NB4 (cell line): ENCODE measurements at regions not wholly inside any gene's neighbourhood (a gene's known extent, or its start where the extent isn't known, plus 50 kb on each side); places are given as distances from the start of the nearest gene placed in this dataset.

ENCODE experiments used
- DNase-seq: peaks from one replicate; pipeline ENCODE4 v3.0.0; 2010; ENCODE audit warnings: low read depth
- H3K4me3 ChIP-seq: one replicate; pipeline ENCODE4 v1.5.1; 2011; ENCODE audit warnings: mild to moderate bottlenecking, low read depth, low read length, moderate library complexity
- MAX ChIP-seq: IDR thresholded peaks from 2 replicates; pipeline ENCODE4 v1.6.1; 2011; ENCODE audit warnings: low read depth, low read length
- MYC ChIP-seq: IDR thresholded peaks from 2 replicates; pipeline ENCODE4 v1.6.1; 2011; ENCODE audit warnings: low read depth, low read length
- POLR2A ChIP-seq: IDR thresholded peaks from 2 replicates; pipeline ENCODE4 v1.6.1; 2011; ENCODE audit warnings: mild to moderate bottlenecking; ENCODE audit not compliant: insufficient read length; ENCODE audit errors: extremely low read depth
- TF ChIP-seq, protein P1 (sequence below): IDR thresholded peaks from one replicate; pipeline ENCODE4 v1.5.1; 2012; ENCODE audit warnings: low read depth, low read length

GRCh38 chr14:101049511-101049910 lies 146.0 kb upstream of the RTL1 start:
- DNase-seq = no peak
- no peak overlapping the region for H3K4me3 ChIP-seq
- TF ChIP-seq, protein P1, sequence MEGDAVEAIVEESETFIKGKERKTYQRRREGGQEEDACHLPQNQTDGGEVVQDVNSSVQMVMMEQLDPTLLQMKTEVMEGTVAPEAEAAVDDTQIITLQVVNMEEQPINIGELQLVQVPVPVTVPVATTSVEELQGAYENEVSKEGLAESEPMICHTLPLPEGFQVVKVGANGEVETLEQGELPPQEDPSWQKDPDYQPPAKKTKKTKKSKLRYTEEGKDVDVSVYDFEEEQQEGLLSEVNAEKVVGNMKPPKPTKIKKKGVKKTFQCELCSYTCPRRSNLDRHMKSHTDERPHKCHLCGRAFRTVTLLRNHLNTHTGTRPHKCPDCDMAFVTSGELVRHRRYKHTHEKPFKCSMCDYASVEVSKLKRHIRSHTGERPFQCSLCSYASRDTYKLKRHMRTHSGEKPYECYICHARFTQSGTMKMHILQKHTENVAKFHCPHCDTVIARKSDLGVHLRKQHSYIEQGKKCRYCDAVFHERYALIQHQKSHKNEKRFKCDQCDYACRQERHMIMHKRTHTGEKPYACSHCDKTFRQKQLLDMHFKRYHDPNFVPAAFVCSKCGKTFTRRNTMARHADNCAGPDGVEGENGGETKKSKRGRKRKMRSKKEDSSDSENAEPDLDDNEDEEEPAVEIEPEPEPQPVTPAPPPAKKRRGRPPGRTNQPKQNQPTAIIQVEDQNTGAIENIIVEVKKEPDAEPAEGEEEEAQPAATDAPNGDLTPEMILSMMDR = no peak
- TF ChIP-seq POLR2A = no peak
- TF ChIP-seq MYC = no peak
- no peak for TF ChIP-seq MAX

DNA sequence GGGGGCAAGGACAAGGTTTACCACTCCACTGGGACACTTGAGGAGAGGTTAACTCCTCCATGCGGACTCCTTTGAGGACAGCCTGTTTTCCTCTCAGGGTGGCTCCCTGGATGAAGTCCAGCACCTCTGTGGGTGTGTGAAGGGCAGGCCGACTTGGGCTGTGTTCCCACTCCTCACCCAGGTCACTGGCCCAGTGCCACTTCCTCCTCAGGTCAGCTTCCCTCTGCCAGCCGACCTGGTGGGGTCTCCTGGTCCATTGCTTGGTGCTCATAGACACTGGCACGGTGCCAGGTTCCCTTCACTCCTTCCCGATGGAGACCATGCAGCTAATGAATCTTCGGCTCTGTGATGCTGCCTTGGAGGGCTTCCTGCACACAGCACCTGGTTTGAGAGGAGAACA lies 146.4 kb upstream of the RTL1 start:
- TF ChIP-seq MYC = no peak
- no peak for TF ChIP-seq POLR2A
- no peak for TF ChIP-seq MAX
- TF ChIP-seq, protein P1 = no peak
- H3K4me3 ChIP-seq = no peak overlapping the region
- DNase-seq = no peak

DNA sequence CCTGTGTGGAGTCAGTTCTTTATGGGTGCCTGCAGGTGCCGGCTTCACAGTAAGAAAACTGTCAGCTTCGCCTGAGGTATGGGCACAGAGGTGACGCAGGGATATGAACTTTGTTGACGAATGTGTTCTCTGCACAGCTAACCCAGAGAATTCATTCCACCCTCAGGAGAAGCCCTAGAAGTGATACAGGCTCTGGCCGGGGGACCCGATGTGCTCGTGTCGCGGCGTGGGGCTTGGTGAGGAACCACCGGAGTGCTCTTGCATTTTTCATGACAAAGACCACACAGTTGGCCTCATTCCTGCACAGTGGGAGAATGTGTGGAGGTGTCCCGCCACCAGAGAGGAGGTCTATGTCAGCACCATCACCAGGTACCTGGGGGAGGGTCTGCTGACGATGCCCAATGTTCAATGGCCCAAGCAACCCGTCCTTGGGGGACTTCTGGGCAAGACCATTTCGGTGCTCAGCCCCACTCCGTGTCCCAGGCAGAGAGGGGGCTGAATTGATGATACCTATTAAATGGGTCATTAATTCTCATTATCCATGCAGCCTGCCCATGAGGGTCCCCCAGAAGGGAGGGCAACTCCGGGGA lies 147.5 kb upstream of the RTL1 start:
- no peak for DNase-seq
- TF ChIP-seq, protein P1 = no peak
- TF ChIP-seq MYC (no peak), MAX (no peak), POLR2A (no peak)
- H3K4me3 ChIP-seq = no peak overlapping the region

GRCh38 chr14:101054671-101055070 lies 151.1 kb upstream of the RTL1 start:
- no peak for DNase-seq
- TF ChIP-seq MYC = no peak
- no peak overlapping the region for H3K4me3 ChIP-seq

DNA sequence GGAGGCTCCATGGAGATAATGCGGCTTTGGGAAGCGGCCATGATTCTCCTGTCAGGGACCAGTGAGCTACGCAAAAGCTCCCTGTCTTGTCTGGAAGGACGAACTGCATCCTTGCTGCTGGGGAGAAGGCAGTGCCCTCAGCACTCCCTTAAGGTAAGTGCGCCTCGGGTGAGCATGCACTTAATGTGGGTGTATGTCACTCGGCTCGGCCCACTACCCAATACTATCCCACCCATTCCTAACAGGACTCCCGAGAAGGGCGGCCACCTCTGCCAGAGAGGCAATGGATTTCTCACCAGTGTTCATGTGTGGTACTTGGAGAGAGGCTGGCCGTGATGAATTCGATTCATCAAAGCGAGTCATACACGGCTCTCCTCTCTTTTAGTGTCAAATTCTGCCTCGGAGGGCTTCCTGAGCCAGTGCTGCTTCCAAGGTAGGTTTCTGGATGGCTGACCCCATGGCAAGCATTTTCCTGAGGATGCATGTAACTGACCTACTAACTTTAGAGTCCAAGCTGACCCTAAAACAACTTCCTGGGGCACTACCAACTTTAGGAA lies 151.7 kb upstream of the RTL1 start:
- no peak for TF ChIP-seq POLR2A
- TF ChIP-seq MYC = no peak
- TF ChIP-seq, protein P1 = no peak
- TF ChIP-seq MAX = no peak
- no peak overlapping the region for H3K4me3 ChIP-seq
- no peak for DNase-seq

GRCh38 chr14:101055776-101056374 lies 152.4 kb upstream of the RTL1 start:
- no peak overlapping the region for H3K4me3 ChIP-seq
- TF ChIP-seq POLR2A = no peak
- no peak for DNase-seq

GRCh38 chr14:101056446-101056845 lies 152.9 kb upstream of the RTL1 start:
- DNase-seq = no peak
- no peak overlapping the region for H3K4me3 ChIP-seq
- TF ChIP-seq, protein P1 = no peak
- TF ChIP-seq POLR2A = no peak
- TF ChIP-seq MYC = no peak
- TF ChIP-seq MAX = no peak
